Anterior cingulate cortex (tissue), 58 donors: ENCODE measurements at regions not wholly inside any gene's neighbourhood (a gene's known extent, or its start where the extent isn't known, plus 50 kb on each side); places are given as distances from the start of the nearest gene placed in this dataset.
A peak's percentile ranks its signal among the peaks of the same experiment; 100 is the strongest.
"Not testable (repeated sequence)": the region's sequence is repeated elsewhere in the genome, so short reads cannot be mapped to it uniquely, and the experiment has no call there.

Experiments used
- DNase-seq, 58 donors: peaks; one replicate each; lab custom pipeline; 2025; lab: John Stamatoyannopoulos, UW

- no peak for DNase-seq
Measured at GRCh38 chr6:119447921-119448320, 98.4 kb upstream of the MAN1A1 start.

DNA sequence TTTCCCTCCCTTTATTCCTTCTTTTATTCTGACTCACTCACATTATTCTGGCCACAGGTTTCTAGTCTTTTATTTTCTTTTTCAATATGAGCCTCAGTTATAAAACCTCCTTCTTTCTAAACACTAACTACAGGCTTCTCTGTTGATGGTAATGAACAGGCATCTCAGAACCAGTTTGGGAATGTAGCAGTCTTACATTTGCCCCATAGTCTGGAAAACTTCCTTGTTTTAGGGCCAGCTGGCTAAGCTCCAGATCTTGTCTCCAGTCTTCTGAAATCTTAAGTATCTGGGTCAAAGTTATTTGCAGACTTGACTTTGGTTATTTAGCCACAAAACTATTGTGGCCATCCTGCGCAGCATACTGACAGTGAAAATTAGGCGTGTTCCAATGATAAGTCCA lies 97.0 kb upstream of the MAN1A1 start:
- DNase-seq, result peak in 3 of 58 donors; percentile 6 to 20 (median 18)

DNA sequence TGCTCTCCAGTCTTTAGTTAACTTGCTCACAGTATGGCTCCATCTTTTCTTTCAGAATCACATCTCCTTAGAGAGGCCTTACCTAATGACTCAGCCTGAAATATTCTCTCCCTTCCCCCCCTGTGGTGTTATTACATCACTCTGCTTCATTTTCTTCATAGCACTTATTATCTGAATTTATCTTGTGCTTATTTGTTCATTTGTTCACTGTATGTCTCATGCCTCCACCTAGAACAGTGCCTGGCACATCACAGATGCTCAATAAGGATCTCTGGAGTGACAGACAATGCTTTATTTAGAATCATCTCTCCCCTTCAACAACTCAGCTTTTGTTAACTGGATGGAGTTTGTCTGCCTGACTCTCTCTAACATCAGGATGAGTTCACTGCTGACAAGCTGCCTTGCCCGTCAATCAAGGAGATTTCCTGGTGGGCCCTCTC lies 96.6 kb upstream of the MAN1A1 start:
- peak in 3 of 58 donors; percentile 8 to 31 (median 12) for DNase-seq

DNA sequence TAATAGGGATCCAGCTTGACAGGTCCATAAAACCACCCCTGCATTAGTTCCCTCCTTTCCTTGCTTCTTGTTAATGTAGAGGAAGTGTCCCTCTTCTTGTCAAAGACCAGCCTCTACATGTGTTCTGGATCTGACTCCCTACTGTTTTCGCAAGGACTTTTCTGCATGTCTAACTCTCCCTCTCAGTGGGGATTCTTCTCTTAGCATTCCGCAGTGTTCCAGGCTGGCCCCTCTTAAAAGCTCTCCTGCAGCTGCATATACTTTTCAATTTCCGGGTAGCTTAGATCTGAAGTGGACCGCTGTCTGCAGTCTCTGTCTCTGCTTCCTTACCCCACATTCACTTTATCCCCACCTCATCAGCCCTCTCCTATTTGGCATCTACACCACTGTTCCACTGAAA lies 96.1 kb upstream of the MAN1A1 start:
- no peak for DNase-seq

- DNase-seq, result no peak
Measured at GRCh38 chr6:119444642-119445557, 95.3 kb upstream of the MAN1A1 start.

GRCh38 chr6:119443993-119444641 lies 94.6 kb upstream of the MAN1A1 start:
- DNase-seq, result no peak

GRCh38 chr6:119442776-119443184 lies 93.2 kb upstream of the MAN1A1 start:
- peak in 1 of 58 donors; percentile 8 for DNase-seq

DNA sequence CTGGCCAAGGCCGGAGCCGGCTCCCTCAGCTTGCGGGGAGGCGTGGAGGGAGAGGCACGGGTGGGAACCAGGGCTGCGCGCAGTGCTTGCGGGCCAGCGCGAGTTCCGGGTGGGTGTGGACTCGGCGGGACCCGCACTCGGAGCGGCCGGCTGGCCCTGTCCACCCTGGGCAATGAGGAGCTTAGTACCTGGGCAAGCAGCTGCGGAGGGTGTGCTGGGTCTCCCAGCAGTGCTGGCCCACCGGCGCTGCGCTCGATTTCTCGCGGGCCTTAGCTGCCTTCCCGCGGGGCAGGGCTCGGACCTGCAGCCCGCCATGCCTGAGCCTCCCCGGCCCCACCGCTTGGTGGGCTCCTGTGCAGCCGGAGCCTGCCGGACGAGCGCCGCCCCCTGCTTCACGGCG lies 91.4 kb upstream of the MAN1A1 start:
- DNase-seq, result no peak

DNA sequence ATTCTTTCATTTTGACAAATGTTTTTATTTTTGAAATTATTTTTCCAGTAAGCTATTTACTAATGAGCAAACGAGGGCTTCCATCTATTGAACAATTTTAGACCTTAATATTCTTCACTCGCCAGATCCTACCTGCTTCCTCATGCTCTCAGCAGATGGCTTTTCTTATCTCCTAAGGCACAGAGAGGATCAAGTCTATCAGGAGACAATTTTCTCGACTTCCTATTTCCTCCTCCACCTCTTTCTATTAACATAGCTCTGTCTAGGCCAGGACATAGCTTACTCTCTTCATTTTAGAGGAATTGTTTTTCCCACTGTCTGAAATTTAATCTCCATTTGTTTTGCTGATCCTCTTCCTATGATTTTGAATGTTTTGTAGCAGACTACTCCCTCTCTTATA lies 87.0 kb upstream of the MAN1A1 start:
- no peak for DNase-seq

DNA sequence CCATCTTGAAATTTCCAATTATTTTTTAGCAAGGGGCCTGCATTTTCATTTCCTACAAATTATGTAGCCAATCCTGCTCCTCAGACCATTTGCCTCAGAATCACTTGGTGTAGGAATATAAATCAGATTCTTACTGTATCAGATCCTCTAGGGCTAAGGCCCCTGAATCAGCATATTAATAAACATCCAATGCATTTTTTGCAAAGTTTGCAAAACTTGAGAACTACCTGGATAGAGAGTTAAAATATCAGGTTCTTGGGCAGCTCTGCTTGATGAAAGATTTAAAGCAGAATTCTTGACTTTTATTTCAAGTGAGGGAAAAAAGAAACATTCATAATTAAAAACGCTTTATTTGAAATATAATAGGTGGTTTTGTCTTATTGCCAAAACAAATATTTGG lies 82.2 kb upstream of the MAN1A1 start:
- no peak for DNase-seq

DNA sequence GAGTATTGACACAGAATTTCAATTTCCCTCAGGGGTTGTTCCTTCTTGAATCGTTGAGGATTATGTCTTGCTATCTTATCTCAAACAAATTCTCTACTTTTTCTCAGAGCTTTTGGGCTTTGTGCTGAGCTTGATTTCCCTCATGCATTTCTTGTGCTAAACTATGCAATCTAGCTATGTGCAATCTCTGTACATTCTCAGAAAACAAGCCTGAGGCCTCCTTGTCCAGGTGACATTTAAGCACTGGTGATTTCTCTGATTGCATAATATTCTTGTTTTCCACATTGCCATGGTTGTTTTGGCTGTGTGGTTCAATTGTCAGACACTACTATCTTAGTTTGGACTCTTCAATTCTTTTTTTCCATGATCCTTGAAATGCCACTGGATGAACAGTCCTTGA lies 81.2 kb upstream of the MAN1A1 start:
- DNase-seq, result no peak

DNA sequence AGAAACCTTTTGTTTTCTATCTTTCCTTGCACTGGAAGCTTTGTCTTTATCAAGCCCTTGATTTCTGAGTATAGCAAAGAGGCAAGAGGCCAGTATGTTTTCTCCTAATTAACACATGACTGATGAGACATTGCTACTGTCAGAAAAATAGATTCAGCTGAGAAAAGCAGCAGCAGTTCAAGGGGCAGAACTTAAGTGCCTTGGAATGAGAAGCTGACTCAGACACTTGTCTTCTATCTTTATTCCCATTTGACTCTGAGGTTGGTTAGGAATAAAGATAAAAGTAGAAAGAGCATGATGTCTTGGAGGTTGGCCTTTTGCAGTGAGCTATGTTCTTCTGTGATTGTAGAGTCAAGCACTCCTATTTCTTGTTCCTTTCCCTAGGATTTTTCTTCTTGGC lies 79.1 kb upstream of the MAN1A1 start:
- DNase-seq, result no peak

- no peak for DNase-seq
Measured at GRCh38 chr6:119426619-119427018, 77.1 kb upstream of the MAN1A1 start.

DNA sequence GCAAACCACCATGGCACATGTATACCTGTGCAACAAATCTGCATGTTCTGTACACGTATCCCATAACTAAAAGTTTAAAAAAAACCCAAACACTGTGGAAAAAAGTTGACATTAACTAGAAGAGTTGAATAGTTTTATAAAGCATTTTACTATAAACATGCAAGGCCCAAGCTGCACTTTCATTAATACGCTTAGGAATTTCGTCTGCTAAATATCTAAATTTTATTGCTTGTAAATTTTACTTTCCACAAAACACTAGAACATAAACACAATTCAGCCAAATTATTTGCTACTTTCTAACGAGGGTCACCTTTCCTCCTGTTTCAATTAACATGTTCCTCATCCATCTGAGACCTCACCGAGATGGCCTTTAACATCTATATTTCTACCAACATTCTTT lies 74.4 kb upstream of the MAN1A1 start:
- no peak for DNase-seq

- DNase-seq, result not testable (repeated sequence)
Measured at GRCh38 chr6:119418084-119418483, 68.5 kb upstream of the MAN1A1 start.

DNA sequence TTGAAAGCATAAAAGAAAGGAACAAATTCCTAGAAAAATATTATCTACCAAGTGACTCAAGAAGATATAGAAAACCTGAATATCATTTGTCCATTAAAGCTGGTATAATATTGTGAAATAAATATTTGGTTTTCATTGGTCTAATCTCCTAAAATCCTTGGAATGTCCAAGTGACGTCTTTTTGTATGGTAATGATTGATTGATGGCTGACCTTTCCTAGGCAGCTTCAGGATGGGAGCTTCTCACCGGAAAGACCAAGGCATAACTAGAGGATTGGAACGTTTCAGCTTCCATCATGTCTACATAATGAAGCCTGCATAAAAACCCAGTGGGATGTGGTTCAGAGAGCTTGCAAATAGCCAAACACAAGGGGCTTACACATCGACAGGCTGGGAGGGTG lies 57.6 kb upstream of the MAN1A1 start:
- DNase-seq, result no peak

GRCh38 chr6:119405114-119405513 lies 55.6 kb upstream of the MAN1A1 start:
- DNase-seq, result not testable (repeated sequence)
